ENCODE measurements at regions not wholly inside any gene's neighbourhood (a gene's known extent, or its start where the extent isn't known, plus 50 kb on each side); places are given as distances from the start of the nearest gene placed in this dataset.

- TF ChIP-seq REST (IDR thresholded peaks at IDR 0.05; ENCODE audit: insufficient read depth in 1 of 2, low read depth in 2 of 2, low read length in 2 of 2) (no peak), TAF1 (IDR thresholded peaks at IDR 0.05; ENCODE audit: borderline replicate concordance, insufficient read depth, low read length) (no peak), POLR2AphosphoS5 (IDR thresholded peaks at IDR 0.05; ENCODE audit: low read depth, low read length) (no peak), SIN3A (IDR thresholded peaks at IDR 0.05; ENCODE audit: borderline replicate concordance, insufficient read depth, low read length) (no peak)
Observed at GRCh38 chr10:71063401-71063800, 149.0 kb upstream of the UNC5B start.

Measured in PFSK-1 (cell line).